ENCODE measurements at regions not wholly inside any gene's neighbourhood (a gene's known extent, or its start where the extent isn't known, plus 50 kb on each side); places are given as distances from the start of the nearest gene placed in this dataset.

- no peak overlapping the region for H3K4me3 ChIP-seq (replicated peaks in 1 of 2; ENCODE audit: low read depth in 2 of 2, low read length in 2 of 2)
- DNase-seq (ENCODE audit: low read depth in 2 of 2) = no peak
- TF ChIP-seq CTCF (IDR thresholded peaks at IDR 0.05; ENCODE audit: low read depth, low read length) = no peak
Measured at GRCh38 chr10:125455431-125455830, 227.5 kb downstream of the TEX36 start.

GRCh38 chr10:125451319-125451718, 231.6 kb downstream of the TEX36 start:
- TF ChIP-seq CTCF (IDR thresholded peaks at IDR 0.05; ENCODE audit: low read depth, low read length) = no peak
- no peak overlapping the region for H3K4me3 ChIP-seq (replicated peaks in 1 of 2; ENCODE audit: low read depth in 2 of 2, low read length in 2 of 2)
- no peak for DNase-seq (ENCODE audit: low read depth in 2 of 2)

GRCh38 chr10:125450218-125450617, 232.7 kb downstream of the TEX36 start:
- TF ChIP-seq CTCF (IDR thresholded peaks at IDR 0.05; ENCODE audit: low read depth, low read length) = no peak
- no peak overlapping the region for H3K4me3 ChIP-seq (replicated peaks in 1 of 2; ENCODE audit: low read depth in 2 of 2, low read length in 2 of 2)
- no peak for DNase-seq (ENCODE audit: low read depth in 2 of 2)

- H3K4me3 ChIP-seq (replicated peaks in 1 of 2; ENCODE audit: low read depth in 2 of 2, low read length in 2 of 2) = no peak overlapping the region
- no peak for DNase-seq (ENCODE audit: low read depth in 2 of 2)
- no peak for TF ChIP-seq CTCF (IDR thresholded peaks at IDR 0.05; ENCODE audit: low read depth, low read length)
Measured at GRCh38 chr10:125449571-125449970, 233.4 kb downstream of the TEX36 start.

- H3K4me3 ChIP-seq (replicated peaks in 1 of 2; ENCODE audit: low read depth in 2 of 2, low read length in 2 of 2) = no peak overlapping the region
- peak in 1 of 2 donors; percentile 2 for DNase-seq (ENCODE audit: low read depth in 2 of 2)
- peak; percentile 26 for TF ChIP-seq CTCF (IDR thresholded peaks at IDR 0.05; ENCODE audit: low read depth, low read length)
Measured at GRCh38 chr10:125448596-125448995, 234.4 kb downstream of the TEX36 start.

GRCh38 chr10:125444790-125445189, 238.2 kb downstream of the TEX36 start:
- TF ChIP-seq CTCF (IDR thresholded peaks at IDR 0.05; ENCODE audit: low read depth, low read length) = no peak

GRCh38 chr10:125442856-125443540, 240.0 kb downstream of the TEX36 start:
- TF ChIP-seq CTCF (IDR thresholded peaks at IDR 0.05; ENCODE audit: low read depth, low read length) = no peak
- no peak for DNase-seq (ENCODE audit: low read depth in 2 of 2)
- no peak overlapping the region for H3K4me3 ChIP-seq (replicated peaks in 1 of 2; ENCODE audit: low read depth in 2 of 2, low read length in 2 of 2)

More at GRCh38 chr10:125444790-125445189, 238.2 kb downstream of the TEX36 start:
- DNase-seq (ENCODE audit: low read depth in 2 of 2) = no peak
- H3K4me3 ChIP-seq (replicated peaks in 1 of 2; ENCODE audit: low read depth in 2 of 2, low read length in 2 of 2) = no peak overlapping the region

Measured in cardiac fibroblast (primary cell).